ENCODE measurements at regions not wholly inside any gene's neighbourhood (a gene's known extent, or its start where the extent isn't known, plus 50 kb on each side); places are given as distances from the start of the nearest gene placed in this dataset.

DNA sequence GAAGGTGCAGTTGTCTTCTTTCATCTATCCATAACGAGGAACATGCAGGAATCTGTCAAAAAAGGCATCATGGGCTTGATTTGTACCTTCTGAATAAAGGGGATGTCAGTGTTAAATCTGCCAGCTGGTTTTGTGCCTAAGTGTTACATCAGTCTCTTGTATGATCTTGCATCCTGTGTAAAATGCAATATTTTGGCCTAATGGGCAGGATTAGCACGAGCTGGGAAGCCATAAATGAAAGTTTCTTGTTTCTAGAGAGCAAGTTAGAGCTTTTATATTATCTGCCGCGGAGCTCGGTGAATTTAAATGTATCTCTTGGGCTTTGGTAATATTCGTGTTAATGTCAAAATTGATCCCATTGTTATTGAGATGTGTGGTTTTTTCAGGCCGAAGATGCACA lies 526.1 kb upstream of the WWC1 start:
- Mint-ChIP-seq H3K27me3 (no peaks in the 10 kb centered on the region), H3K27ac (no peak overlapping the region), H3K4me3 (no peak overlapping the region), H3K9me3 (no peaks in the 10 kb centered on the region), H3K36me3 (no peaks in the 10 kb centered on the region), H3K4me1 (no peaks in the 10 kb centered on the region)
- DNase-seq (no peak), ATAC-seq (ENCODE audit: low read depth) (no peak)
- POLR2A ChIA-PET: no interaction called here

DNA sequence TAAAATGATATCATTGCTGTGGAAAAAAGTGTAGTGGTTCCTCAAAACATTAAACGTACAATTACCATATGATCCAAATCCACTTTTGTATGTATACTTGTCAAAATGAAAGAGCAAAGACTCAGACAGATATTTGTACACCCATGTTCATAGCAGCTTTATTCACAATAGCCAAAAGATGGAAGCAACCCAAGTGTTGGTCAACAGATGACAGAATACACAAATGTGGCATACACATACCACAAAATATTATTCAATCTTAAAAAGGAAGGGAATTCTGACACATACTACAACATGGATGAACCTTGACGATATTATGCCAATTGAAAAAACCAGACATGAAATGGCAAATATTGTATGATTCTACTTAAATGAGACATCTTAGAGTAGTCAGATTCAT lies 524.5 kb upstream of the WWC1 start:
- ATAC-seq (ENCODE audit: low read depth) (no peak), DNase-seq (no peak)
- H3K36me3 Mint-ChIP-seq: no peaks in the 10 kb centered on the region
- H3K27ac Mint-ChIP-seq: no peak overlapping the region
- no peaks in the 10 kb centered on the region for H3K4me1 Mint-ChIP-seq
- POLR2A ChIA-PET: no interaction called here
- no peaks in the 10 kb centered on the region for H3K9me3 Mint-ChIP-seq
- no peaks in the 10 kb centered on the region for H3K27me3 Mint-ChIP-seq
- H3K4me3 Mint-ChIP-seq: no peak overlapping the region

DNA sequence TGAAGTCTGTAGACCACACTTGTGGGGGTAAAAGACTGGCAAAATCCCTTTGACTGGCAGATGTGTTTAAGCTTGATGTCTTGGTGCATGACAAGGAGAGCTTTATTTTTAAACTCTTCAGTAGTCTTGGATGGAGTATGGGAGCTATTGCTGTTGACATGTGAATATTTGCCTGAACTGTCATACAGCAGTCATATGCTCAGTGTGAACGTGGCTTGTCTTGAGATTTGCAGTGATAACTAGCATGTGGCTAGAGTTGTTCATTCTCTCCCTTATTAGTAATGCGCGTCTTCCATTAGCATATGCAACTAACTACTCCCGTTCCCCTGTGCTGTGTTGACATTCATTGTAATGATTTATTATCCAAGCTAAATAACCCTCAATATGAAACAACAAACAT lies 523.6 kb upstream of the WWC1 start:
- H3K4me3 Mint-ChIP-seq: no peak overlapping the region
- H3K9me3 Mint-ChIP-seq: no peaks in the 10 kb centered on the region
- POLR2A ChIA-PET: no interaction called here
- no peak for DNase-seq
- H3K36me3 Mint-ChIP-seq: no peaks in the 10 kb centered on the region
- no peak overlapping the region for H3K27ac Mint-ChIP-seq
- no peak for ATAC-seq (ENCODE audit: low read depth)
- H3K4me1 Mint-ChIP-seq: no peaks in the 10 kb centered on the region
- no peaks in the 10 kb centered on the region for H3K27me3 Mint-ChIP-seq

DNA sequence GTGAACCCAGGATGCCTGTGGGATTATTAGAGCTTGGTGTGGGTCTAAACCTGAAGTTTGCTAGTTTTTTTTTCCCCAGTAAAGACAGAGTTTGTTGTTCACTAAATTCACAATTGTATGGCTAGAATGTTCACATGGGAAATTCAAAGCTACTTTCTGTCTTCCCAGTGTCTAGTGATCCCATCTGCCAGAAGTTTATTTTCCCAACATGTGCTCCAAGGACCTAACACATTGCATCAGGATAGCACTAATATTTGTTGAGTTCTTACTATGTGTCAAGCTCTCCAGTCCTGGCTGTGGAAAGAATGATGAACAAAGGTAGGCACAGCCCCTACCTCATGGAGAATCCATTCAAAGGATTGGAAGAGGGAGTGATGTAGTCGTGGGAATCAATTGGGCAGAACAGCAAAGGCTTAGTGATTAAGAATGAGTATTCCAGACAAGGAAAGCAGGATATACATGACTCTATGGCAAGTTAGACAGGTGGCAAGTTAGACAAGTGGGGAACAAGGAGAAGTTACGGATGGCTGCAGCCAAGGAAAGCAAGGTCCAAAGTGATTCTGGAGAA lies 521.5 kb upstream of the WWC1 start:
- no peak for ATAC-seq (ENCODE audit: low read depth)
- DNase-seq: no peak
- Mint-ChIP-seq H3K4me1 (no peaks in the 10 kb centered on the region), H3K9me3 (no peaks in the 10 kb centered on the region), H3K27ac (no peak overlapping the region), H3K36me3 (no peaks in the 10 kb centered on the region), H3K4me3 (no peak overlapping the region), H3K27me3 (no peaks in the 10 kb centered on the region)
- POLR2A ChIA-PET: no interaction called here

DNA sequence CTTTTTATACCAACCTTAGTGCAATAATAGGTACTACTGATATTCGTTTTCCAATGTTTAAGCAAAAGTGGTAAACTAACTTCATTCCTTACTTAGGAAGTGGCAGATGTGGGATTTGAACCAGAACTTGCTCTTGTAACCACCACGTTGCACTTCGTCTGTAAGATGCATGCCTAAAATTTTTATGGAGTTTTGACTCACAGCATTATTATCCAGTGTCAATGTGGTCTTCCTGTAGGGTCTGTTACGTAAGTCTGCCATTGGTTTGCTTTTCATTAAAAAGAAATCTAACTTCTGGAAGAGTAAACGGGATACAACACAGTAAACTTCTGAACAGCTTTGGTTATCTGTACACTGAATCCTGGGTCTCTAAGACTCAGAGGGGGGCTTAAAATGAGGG lies 521.0 kb upstream of the WWC1 start:
- Mint-ChIP-seq H3K27ac (no peak overlapping the region), H3K36me3 (no peaks in the 10 kb centered on the region), H3K9me3 (no peaks in the 10 kb centered on the region), H3K4me3 (no peak overlapping the region), H3K27me3 (no peaks in the 10 kb centered on the region), H3K4me1 (no peaks in the 10 kb centered on the region)
- DNase-seq (no peak), ATAC-seq (ENCODE audit: low read depth) (no peak)
- POLR2A ChIA-PET: no interaction called here

DNA sequence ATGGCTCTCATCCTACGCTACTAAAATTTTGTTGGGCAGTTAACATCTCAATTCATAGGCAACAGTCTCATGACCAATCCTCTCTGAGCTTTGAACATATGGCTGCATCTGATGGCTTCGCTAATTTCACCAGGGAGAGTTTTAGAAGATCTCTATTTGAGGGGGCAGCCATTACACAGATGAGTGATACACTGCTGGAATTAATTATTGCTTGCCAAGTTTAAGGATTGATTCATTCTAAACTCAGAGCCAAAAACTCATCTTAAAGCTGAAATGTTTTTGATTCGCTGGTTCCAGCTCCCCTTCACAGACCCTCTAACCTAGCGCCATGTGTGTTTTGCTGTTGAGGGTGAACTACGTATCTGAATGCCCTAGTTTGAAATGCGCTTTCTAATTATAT lies 519.9 kb upstream of the WWC1 start:
- H3K9me3 Mint-ChIP-seq: no peaks in the 10 kb centered on the region
- no peaks in the 10 kb centered on the region for H3K27me3 Mint-ChIP-seq
- ATAC-seq (ENCODE audit: low read depth) (no peak), DNase-seq (no peak)
- no peaks in the 10 kb centered on the region for H3K4me1 Mint-ChIP-seq
- no peaks in the 10 kb centered on the region for H3K36me3 Mint-ChIP-seq
- no peak overlapping the region for H3K4me3 Mint-ChIP-seq
- POLR2A ChIA-PET: no interaction called here
- H3K27ac Mint-ChIP-seq: no peak overlapping the region

DNA sequence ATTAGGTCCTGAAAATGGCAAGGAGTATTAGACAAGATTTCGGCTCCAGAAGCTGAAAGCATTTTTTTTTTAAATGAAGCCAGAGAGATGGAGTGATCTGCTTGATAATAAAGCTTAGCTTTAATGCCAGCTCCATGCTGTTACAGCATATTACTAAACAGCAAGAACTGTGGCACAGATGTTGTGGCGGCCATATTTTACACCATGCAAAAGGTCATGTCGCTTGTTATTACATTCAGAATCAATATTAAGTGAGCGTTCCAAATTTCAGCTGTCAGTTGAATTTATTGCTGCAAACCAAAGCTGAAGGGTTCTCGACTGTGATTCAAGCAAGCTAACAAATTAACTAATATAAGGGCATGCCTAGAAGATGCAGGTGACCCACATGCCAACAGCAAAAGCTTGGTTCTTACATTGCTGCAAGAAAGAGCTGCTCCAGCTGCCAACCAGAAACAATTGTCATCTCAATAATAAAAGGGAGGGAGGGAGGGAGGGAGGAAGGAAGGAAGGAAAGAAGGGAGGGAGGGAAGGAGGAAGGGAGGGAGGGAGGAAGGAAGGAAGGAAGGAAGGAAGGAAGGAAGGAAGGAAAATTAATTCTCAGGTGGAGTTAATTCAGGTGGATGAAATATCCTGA lies 517.7 kb upstream of the WWC1 start:
- Mint-ChIP-seq H3K27ac (no peak overlapping the region), H3K4me3 (no peak overlapping the region), H3K9me3 (no peaks in the 10 kb centered on the region), H3K36me3 (no peaks in the 10 kb centered on the region), H3K4me1 (no peaks in the 10 kb centered on the region), H3K27me3 (no peaks in the 10 kb centered on the region)
- no peak for DNase-seq
- POLR2A ChIA-PET: no interaction called here
- no peak for ATAC-seq (ENCODE audit: low read depth)

DNA sequence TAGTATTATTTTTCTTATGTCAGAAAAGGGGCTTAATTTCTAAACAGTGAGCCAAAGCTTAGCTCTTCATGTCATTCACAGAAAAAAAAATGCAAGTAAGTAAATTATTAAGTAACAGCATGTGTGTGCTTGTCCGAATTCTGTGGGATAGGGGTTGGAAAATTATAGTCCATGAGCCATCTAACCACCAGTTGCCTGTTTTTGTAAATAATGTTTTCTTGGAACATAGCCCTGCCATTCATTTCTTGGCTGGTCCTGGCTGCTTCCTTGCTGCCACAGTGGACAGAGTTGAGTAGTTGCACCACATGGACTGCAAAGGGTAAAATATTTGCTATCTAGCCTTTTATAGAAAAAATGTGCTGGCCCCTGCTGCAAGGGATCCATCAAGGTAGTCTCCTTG lies 513.7 kb upstream of the WWC1 start:
- no peak for DNase-seq
- POLR2A ChIA-PET: no interaction called here
- Mint-ChIP-seq H3K4me1 (no peaks in the 10 kb centered on the region), H3K36me3 (no peaks in the 10 kb centered on the region), H3K9me3 (no peaks in the 10 kb centered on the region), H3K27me3 (no peaks in the 10 kb centered on the region), H3K4me3 (no peak overlapping the region), H3K27ac (no peak overlapping the region)
- ATAC-seq (ENCODE audit: low read depth): no peak

DNA sequence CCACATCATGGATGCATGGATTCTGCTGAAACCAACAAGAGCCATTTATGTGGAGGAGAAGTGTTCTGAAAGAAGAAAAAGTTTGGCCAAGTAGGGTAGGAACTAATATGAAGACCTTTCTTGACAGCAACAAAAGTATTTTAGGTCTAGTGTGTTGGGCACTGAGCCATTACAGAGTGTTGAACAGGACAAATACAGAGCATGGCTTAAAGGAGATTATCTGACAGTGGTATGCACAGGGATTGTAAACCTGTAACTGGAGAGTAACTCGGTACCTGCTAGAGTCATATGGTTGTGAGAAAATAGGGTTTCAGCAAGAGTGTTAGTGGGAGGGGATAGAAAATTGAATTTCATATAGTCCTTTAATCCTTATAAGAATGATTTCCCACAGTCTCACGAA lies 513.2 kb upstream of the WWC1 start:
- no peak for ATAC-seq (ENCODE audit: low read depth)
- no peaks in the 10 kb centered on the region for H3K4me1 Mint-ChIP-seq
- H3K9me3 Mint-ChIP-seq: no peaks in the 10 kb centered on the region
- POLR2A ChIA-PET: no interaction called here
- no peaks in the 10 kb centered on the region for H3K36me3 Mint-ChIP-seq
- H3K4me3 Mint-ChIP-seq: no peak overlapping the region
- H3K27ac Mint-ChIP-seq: no peak overlapping the region
- H3K27me3 Mint-ChIP-seq: no peaks in the 10 kb centered on the region
- DNase-seq: no peak

DNA sequence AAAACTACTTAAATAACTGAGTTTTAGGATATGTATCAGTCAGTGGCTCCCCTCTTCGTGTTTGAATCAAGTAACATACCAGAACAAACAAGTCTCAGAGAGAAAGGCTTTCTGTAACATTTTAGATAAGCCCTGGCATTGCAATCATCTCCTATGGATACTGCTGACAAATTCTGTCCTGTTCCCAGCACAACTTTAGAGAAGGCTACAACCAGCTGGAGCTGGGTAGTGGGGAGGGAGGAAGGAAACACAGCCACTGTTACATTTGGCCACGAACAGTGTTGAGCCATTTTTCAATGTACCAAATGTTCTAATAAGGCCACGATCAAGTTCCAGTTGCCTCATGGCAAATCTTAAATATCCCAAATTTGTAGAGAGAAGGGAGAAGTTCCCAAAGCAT lies 511.8 kb upstream of the WWC1 start:
- Mint-ChIP-seq H3K9me3 (no peaks in the 10 kb centered on the region), H3K36me3 (no peaks in the 10 kb centered on the region), H3K27ac (no peak overlapping the region), H3K4me3 (no peak overlapping the region), H3K27me3 (no peaks in the 10 kb centered on the region), H3K4me1 (no peaks in the 10 kb centered on the region)
- POLR2A ChIA-PET: no interaction called here
- DNase-seq (no peak), ATAC-seq (ENCODE audit: low read depth) (no peak)

DNA sequence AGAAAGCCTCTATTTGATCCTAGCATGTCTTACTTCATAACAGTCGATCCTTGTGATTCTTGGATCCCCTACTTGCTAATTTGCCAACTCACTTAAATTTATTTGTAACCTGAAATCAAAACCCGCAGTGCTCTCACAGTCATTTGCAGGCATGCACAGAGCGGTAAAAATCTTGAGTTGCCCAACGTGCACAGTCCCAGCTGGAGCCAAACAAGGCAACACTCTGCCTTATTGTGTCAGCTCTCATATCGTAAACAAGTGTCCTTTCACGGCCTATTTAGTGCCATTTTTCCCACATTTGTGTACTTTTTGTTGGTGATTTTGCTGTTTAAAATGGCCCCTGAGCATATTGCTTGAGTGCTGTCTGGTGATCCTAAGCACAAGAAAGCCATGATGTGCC lies 511.3 kb upstream of the WWC1 start:
- H3K4me3 Mint-ChIP-seq: no peak overlapping the region
- H3K27me3 Mint-ChIP-seq: no peaks in the 10 kb centered on the region
- DNase-seq: no peak
- no peaks in the 10 kb centered on the region for H3K4me1 Mint-ChIP-seq
- H3K9me3 Mint-ChIP-seq: no peaks in the 10 kb centered on the region
- POLR2A ChIA-PET: no interaction called here
- no peak overlapping the region for H3K27ac Mint-ChIP-seq
- no peak for ATAC-seq (ENCODE audit: low read depth)
- H3K36me3 Mint-ChIP-seq: no peaks in the 10 kb centered on the region

DNA sequence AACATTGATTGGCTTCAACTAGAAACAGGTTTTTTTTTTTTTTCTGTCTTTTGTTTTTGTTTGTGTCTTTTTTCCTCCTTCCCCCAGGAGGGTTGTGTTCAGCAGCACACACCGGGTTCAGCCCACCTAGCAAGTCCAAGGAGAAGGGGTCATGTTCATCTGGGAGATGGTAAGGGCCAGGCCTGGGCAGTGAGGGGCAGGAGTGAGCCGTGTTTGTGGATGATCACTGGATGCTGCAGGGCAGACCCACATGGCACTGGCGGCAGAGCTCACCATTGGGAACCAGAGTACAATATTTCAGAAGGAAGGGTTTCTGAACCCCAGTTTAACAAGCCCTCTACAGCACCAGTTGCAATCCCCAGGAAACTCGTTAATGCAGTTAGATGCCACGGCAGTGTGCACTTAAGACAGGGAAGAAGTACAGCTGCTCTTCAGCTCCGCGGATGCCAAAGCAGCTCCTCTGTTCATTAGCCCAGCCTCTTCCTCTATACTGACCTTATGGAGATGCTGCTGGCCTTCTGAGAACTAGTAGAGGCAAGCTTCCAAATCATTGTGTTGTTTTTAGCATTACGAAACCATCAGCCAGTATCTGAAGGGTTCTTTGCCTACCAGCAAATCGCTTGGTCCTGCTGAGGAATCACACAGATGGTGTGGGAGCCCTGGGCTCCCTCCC lies 508.2 kb upstream of the WWC1 start:
- H3K4me1 Mint-ChIP-seq: no peaks in the 10 kb centered on the region
- H3K27ac Mint-ChIP-seq: no peak overlapping the region
- POLR2A ChIA-PET: no interaction called here
- ATAC-seq (ENCODE audit: low read depth) (no peak), DNase-seq (no peak)
- H3K36me3 Mint-ChIP-seq: no peaks in the 10 kb centered on the region
- no peak overlapping the region for H3K4me3 Mint-ChIP-seq
- no peaks in the 10 kb centered on the region for H3K27me3 Mint-ChIP-seq
- H3K9me3 Mint-ChIP-seq: no peaks in the 10 kb centered on the region

DNA sequence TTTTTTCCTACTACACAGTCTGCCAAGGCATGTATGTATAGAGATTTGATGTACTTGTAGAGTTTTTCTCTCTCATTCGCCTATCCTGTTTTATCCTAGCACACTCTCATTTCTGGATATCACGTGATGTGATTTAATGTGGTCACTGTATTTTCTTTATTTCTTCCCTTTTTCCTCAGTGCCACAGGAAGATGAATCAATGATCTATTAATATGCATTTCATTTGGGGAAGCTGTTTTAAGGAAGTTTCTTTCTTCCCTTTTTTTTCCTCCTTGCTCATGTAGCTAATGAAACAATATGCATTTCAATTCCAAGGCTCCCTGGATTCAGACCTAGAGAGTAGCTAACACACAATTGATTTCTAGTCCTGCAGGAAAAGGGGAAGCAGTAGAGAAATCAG lies 506.3 kb upstream of the WWC1 start:
- no peak overlapping the region for H3K27ac Mint-ChIP-seq
- H3K4me1 Mint-ChIP-seq: no peaks in the 10 kb centered on the region
- DNase-seq: no peak
- no peaks in the 10 kb centered on the region for H3K27me3 Mint-ChIP-seq
- ATAC-seq (ENCODE audit: low read depth): no peak
- POLR2A ChIA-PET: no interaction called here
- H3K36me3 Mint-ChIP-seq: no peaks in the 10 kb centered on the region
- H3K9me3 Mint-ChIP-seq: no peaks in the 10 kb centered on the region
- H3K4me3 Mint-ChIP-seq: no peak overlapping the region

DNA sequence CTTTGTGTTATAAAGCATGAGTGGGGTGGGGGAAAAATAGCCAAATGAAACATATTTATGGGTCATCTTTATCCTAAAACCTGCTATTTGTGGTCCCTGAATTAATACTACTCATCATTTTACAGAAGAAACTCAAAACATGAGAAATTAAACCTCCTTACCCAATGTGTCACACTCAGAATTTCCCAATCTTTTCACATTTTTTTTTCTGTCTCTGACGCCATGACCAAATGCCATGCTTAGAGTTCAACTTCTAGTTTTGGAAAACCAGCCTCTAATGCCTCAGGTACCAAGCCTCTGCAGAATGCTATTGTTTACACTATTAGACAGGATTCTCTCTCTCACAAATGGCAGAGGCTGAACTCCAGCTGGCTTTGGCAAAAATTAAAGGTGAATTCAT lies 505.5 kb upstream of the WWC1 start:
- H3K27ac Mint-ChIP-seq: no peak overlapping the region
- DNase-seq (no peak), ATAC-seq (ENCODE audit: low read depth) (no peak)
- no peaks in the 10 kb centered on the region for H3K27me3 Mint-ChIP-seq
- no peaks in the 10 kb centered on the region for H3K36me3 Mint-ChIP-seq
- H3K4me1 Mint-ChIP-seq: no peaks in the 10 kb centered on the region
- no peak overlapping the region for H3K4me3 Mint-ChIP-seq
- POLR2A ChIA-PET: no interaction called here
- H3K9me3 Mint-ChIP-seq: no peaks in the 10 kb centered on the region

Data from activated naive CD8-positive, alpha-beta T cell treated with anti-CD3 and anti-CD28 coated beads, Interleukin-2, amount 10 ng/mL, durations not matched to agents 7 days and 5 days (primary cell).